ENCODE measurements at regions not wholly inside any gene's neighbourhood (a gene's known extent, or its start where the extent isn't known, plus 50 kb on each side); places are given as distances from the start of the nearest gene placed in this dataset.

DNA sequence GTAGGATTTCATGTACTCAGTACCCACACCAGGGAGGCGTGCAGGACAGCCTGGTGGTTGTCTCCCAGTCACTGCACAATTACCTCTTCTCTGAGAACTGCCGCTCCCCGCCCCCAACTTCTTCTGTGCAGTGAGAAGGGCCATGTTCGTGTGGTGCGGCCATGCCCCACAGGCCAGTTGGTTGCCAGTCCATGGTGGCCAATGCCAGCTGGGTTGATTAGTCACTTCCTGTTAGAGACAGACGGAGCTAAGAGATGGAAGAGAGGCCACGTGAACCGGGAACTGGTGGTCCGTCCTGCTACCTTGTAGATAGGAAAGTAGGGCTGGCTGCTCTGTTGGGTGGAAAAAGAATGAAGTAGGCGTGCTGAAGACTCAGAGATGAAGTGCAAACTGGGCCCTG, 206.5 kb downstream of the ABCC12 start:
- no peak overlapping the region for H2AFZ ChIP-seq (ENCODE audit: low read length)
- peaks cover 0 to 12% of the 10 kb centered on the region in 2 experiments; a peak in 1 of 5 replicates for H3K27me3 ChIP-seq (ENCODE audit: control insufficient read depth in 1 of 2, insufficient read depth in 2 of 2, low read length in 2 of 2)
- CTCF ChIA-PET (ENCODE audit: low intra/inter-chr PET ratio, low total read pairs): no interaction called here
- no peak overlapping the region for H3K27ac ChIP-seq (ENCODE audit: extremely low read length, insufficient read depth, low read length)
- POLR2A ChIA-PET: no interaction called here
- DNase-seq (ENCODE audit: low spot score) (no peak), ATAC-seq (no peak), FAIRE-seq (no peak)
- no peaks in the 10 kb centered on the region for H3K79me2 ChIP-seq (ENCODE audit: insufficient read depth, low read length)
- no peaks in the 10 kb centered on the region for H3K4me1 ChIP-seq (ENCODE audit: insufficient read depth, low read length)
- H3K9ac ChIP-seq (ENCODE audit: insufficient read depth, low read depth, low read length): no peak overlapping the region
- WGBS (ENCODE audit: low lambda C conversion rate): 37% methylated on average over 10 of the region's 10 CpGs
- H3K4me3 ChIP-seq (replicated peaks in 1 of 3; ENCODE audit: insufficient read depth in 1 of 3, low read depth in 2 of 3, low read length in 3 of 3): no peak overlapping the region
- intact Hi-C loops (cut with micrococcal nuclease; ENCODE audit: unreplicated experiment) (no loop called here), in situ Hi-C loops (cut with HindIII; ENCODE audit: extremely low pct_ligation_motif_present, low pct_unique_long_range_greater_than_20kb) (no loop called here)
- TF ChIP-seq MIXL1 (CRISPR knock-in tag; IDR thresholded peaks at IDR 0.05): no peak
- TF ChIP-seq, protein P1, sequence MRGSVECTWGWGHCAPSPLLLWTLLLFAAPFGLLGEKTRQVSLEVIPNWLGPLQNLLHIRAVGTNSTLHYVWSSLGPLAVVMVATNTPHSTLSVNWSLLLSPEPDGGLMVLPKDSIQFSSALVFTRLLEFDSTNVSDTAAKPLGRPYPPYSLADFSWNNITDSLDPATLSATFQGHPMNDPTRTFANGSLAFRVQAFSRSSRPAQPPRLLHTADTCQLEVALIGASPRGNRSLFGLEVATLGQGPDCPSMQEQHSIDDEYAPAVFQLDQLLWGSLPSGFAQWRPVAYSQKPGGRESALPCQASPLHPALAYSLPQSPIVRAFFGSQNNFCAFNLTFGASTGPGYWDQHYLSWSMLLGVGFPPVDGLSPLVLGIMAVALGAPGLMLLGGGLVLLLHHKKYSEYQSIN (CRISPR knock-in tag; IDR thresholded peaks at IDR 0.05; ENCODE audit: borderline replicate concordance): no peak
- TF ChIP-seq, protein P2, sequence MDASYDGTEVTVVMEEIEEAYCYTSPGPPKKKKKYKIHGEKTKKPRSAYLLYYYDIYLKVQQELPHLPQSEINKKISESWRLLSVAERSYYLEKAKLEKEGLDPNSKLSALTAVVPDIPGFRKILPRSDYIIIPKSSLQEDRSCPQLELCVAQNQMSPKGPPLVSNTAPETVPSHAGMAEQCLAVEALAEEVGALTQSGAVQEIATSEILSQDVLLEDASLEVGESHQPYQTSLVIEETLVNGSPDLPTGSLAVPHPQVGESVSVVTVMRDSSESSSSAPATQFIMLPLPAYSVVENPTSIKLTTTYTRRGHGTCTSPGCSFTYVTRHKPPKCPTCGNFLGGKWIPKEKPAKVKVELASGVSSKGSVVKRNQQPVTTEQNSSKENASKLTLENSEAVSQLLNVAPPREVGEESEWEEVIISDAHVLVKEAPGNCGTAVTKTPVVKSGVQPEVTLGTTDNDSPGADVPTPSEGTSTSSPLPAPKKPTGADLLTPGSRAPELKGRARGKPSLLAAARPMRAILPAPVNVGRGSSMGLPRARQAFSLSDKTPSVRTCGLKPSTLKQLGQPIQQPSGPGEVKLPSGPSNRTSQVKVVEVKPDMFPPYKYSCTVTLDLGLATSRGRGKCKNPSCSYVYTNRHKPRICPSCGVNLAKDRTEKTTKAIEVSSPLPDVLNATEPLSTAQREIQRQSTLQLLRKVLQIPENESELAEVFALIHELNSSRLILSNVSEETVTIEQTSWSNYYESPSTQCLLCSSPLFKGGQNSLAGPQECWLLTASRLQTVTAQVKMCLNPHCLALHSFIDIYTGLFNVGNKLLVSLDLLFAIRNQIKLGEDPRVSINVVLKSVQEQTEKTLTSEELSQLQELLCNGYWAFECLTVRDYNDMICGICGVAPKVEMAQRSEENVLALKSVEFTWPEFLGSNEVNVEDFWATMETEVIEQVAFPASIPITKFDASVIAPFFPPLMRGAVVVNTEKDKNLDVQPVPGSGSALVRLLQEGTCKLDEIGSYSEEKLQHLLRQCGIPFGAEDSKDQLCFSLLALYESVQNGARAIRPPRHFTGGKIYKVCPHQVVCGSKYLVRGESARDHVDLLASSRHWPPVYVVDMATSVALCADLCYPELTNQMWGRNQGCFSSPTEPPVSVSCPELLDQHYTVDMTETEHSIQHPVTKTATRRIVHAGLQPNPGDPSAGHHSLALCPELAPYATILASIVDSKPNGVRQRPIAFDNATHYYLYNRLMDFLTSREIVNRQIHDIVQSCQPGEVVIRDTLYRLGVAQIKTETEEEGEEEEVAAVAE (CRISPR knock-in tag; IDR thresholded peaks at IDR 0.05; ENCODE audit: borderline replicate concordance): no peak
- no peak for TF ChIP-seq SMYD3 (CRISPR knock-in tag; IDR thresholded peaks at IDR 0.05)
- no peak for TF ChIP-seq EEA1 (CRISPR knock-in tag; IDR thresholded peaks at IDR 0.05; ENCODE audit: borderline replicate concordance)
- no peaks in the 10 kb centered on the region for H3K36me3 ChIP-seq (replicated peaks in 1 of 2; ENCODE audit: control insufficient read depth in 1 of 2, insufficient read depth in 2 of 2, low read length in 2 of 2)
- H3K4me2 ChIP-seq (ENCODE audit: low read depth, low read length): no peak overlapping the region
- no peaks in the 10 kb centered on the region for H4K20me1 ChIP-seq (ENCODE audit: insufficient read depth, low read length)
- H3K9me3 ChIP-seq (ENCODE audit: low read length): no peaks in the 10 kb centered on the region
- no TSS peak for BruUV-seq (replicated peaks)
